HG02610 (cell line): ENCODE measurements at regions not wholly inside any gene's neighbourhood (a gene's known extent, or its start where the extent isn't known, plus 50 kb on each side); places are given as distances from the start of the nearest gene placed in this dataset.

Experiments
- ATAC-seq: cut with Tn5 transposase; IDR thresholded peaks from one replicate; pipeline ENCODE4 v1.9.1; 2021; ENCODE audit warnings: mild to moderate bottlenecking, moderate library complexity; ENCODE audit not compliant: unreplicated experiment

GRCh38 chr9:111149018-111149759, 110.9 kb upstream of the LPAR1 start:
- no peak for ATAC-seq

- ATAC-seq: no peak
These were observed 110.1 kb upstream of the LPAR1 start for GRCh38 chr9:111148052-111149017.

GRCh38 chr9:111147041-111147440, 108.8 kb upstream of the LPAR1 start:
- no peak for ATAC-seq

GRCh38 chr9:111144741-111145140, 106.5 kb upstream of the LPAR1 start:
- no peak for ATAC-seq

- ATAC-seq: no peak
These were observed 97.9 kb upstream of the LPAR1 start for GRCh38 chr9:111136180-111136579.

GRCh38 chr9:111131211-111131610, 92.9 kb upstream of the LPAR1 start:
- ATAC-seq: no peak

GRCh38 chr9:111120526-111120925, 82.3 kb upstream of the LPAR1 start:
- ATAC-seq: no peak

GRCh38 chr9:111118256-111118948, 80.1 kb upstream of the LPAR1 start:
- ATAC-seq: no peak

- no peak for ATAC-seq
These were observed 76.2 kb upstream of the LPAR1 start for GRCh38 chr9:111114486-111114885.

- no peak for ATAC-seq
These were observed 75.4 kb upstream of the LPAR1 start for GRCh38 chr9:111113712-111114111.

- no peak for ATAC-seq
These were observed 72.5 kb upstream of the LPAR1 start for GRCh38 chr9:111110805-111111204.

- no peak for ATAC-seq
These were observed 70.7 kb upstream of the LPAR1 start for GRCh38 chr9:111108946-111109345.

- ATAC-seq: no peak
These were observed 68.9 kb upstream of the LPAR1 start for GRCh38 chr9:111107141-111107540.

- ATAC-seq: no peak
These were observed 67.9 kb upstream of the LPAR1 start for GRCh38 chr9:111106202-111106601.

- ATAC-seq: no peak
These were observed 64.7 kb upstream of the LPAR1 start for GRCh38 chr9:111102793-111103464.

- no peak for ATAC-seq
These were observed 61.1 kb upstream of the LPAR1 start for GRCh38 chr9:111099199-111100008.

- ATAC-seq: no peak
These were observed 59.8 kb upstream of the LPAR1 start for GRCh38 chr9:111098093-111098492.

- no peak for ATAC-seq
These were observed 57.8 kb upstream of the LPAR1 start for GRCh38 chr9:111096051-111096450.

GRCh38 chr9:111095441-111095840, 57.2 kb upstream of the LPAR1 start:
- ATAC-seq: no peak

- no peak for ATAC-seq
These were observed 56.7 kb upstream of the LPAR1 start for GRCh38 chr9:111094958-111095357.
